ACC112 (cell line): ENCODE measurements at regions not wholly inside any gene's neighbourhood (a gene's known extent, or its start where the extent isn't known, plus 50 kb on each side); places are given as distances from the start of the nearest gene placed in this dataset.
A peak's percentile ranks its signal among the peaks of the same experiment; 100 is the strongest.

Experiments
- H2AFZ ChIP-seq: fragments of 200-600 bp; sonication (generic); one replicate; pipeline ENCODE4 v1.6.0; 2017; ENCODE audit warnings: antibody characterized with exemption, low read length; ENCODE audit not compliant: unreplicated experiment
- H3K27ac ChIP-seq: fragments of 200-600 bp; sonication (generic); 2 replicates; pipeline ENCODE4 v1.5.1; 2014; ENCODE audit warnings: low read depth, mild to moderate bottlenecking, antibody characterized with exemption, low read length, moderate library complexity
- H3K27me3 ChIP-seq: fragments of 200-600 bp; sonication (generic); 2 replicates; pipeline ENCODE4 v1.6.1; 2014; ENCODE audit warnings: mild to moderate bottlenecking, antibody characterized with exemption, low read length, moderate library complexity, mixed read lengths; ENCODE audit not compliant: insufficient read depth
- H3K36me3 ChIP-seq: fragments of 200-600 bp; sonication (generic); 2 replicates; pipeline ENCODE4 v1.6.1; 2016; ENCODE audit warnings: mild to moderate bottlenecking, antibody characterized with exemption, low read length, moderate library complexity, mixed read lengths; ENCODE audit not compliant: insufficient read depth
- H3K4me1 ChIP-seq: fragments of 200-600 bp; sonication (generic); one replicate; pipeline ENCODE4 v1.6.1; 2016; ENCODE audit warnings: low read length, mixed read lengths; ENCODE audit not compliant: insufficient read depth, unreplicated experiment, control insufficient read depth
- H3K4me3 ChIP-seq: fragments of 200-600 bp; sonication (generic); 2 replicates; pipeline ENCODE4 v1.5.1; 2014; ENCODE audit warnings: mild to moderate bottlenecking, low read depth, low read length
- H3K79me2 ChIP-seq: fragments of 200-600 bp; sonication (generic); one replicate; pipeline ENCODE4 v1.6.0; 2016; ENCODE audit warnings: low read length; ENCODE audit not compliant: control insufficient read depth, unreplicated experiment, insufficient read depth

GRCh38 chr10:91335147-91335546, 75.0 kb upstream of the HECTD2 start:
- H3K27me3 ChIP-seq = no peaks in the 10 kb centered on the region
- no peak overlapping the region for H3K4me3 ChIP-seq
- no peaks in the 10 kb centered on the region for H3K36me3 ChIP-seq
- H2AFZ ChIP-seq = no peak overlapping the region
- no peaks in the 10 kb centered on the region for H3K4me1 ChIP-seq
- H3K79me2 ChIP-seq = no peaks in the 10 kb centered on the region
- H3K27ac ChIP-seq = no peak overlapping the region

GRCh38 chr10:91339729-91340128, 70.4 kb upstream of the HECTD2 start:
- Histone ChIP-seq H3K4me3 (no peak overlapping the region), H3K79me2 (no peaks in the 10 kb centered on the region), H3K4me1 (peaks cover 18% of the 10 kb centered on the region), H3K36me3 (no peaks in the 10 kb centered on the region), H2AFZ (no peak overlapping the region), H3K27me3 (no peaks in the 10 kb centered on the region), H3K27ac (no peak overlapping the region)

- Histone ChIP-seq H3K27me3 (no peaks in the 10 kb centered on the region), H3K4me3 (no peak overlapping the region), H3K27ac (peak overlapping the region; percentile 71), H3K79me2 (no peaks in the 10 kb centered on the region), H3K36me3 (no peaks in the 10 kb centered on the region), H3K4me1 (peaks cover 22% of the 10 kb centered on the region), H2AFZ (peak overlapping the region; percentile 66)
These were observed 69.4 kb upstream of the HECTD2 start for GRCh38 chr10:91340613-91341362.

GRCh38 chr10:91341686-91342085, 68.5 kb upstream of the HECTD2 start:
- no peak overlapping the region for H3K4me3 ChIP-seq
- no peaks in the 10 kb centered on the region for H3K79me2 ChIP-seq
- H3K27me3 ChIP-seq = no peaks in the 10 kb centered on the region
- H3K27ac ChIP-seq = peak overlapping the region; percentile 71; the same call in 1 of the 2 replicates
- no peaks in the 10 kb centered on the region for H3K36me3 ChIP-seq
- H3K4me1 ChIP-seq = peaks cover 28% of the 10 kb centered on the region
- H2AFZ ChIP-seq = peak overlapping the region; percentile 66

GRCh38 chr10:91343010-91343409, 67.1 kb upstream of the HECTD2 start:
- no peaks in the 10 kb centered on the region for H3K27me3 ChIP-seq
- H3K4me3 ChIP-seq = no peak overlapping the region
- H3K79me2 ChIP-seq = no peaks in the 10 kb centered on the region
- peaks cover 28% of the 10 kb centered on the region for H3K4me1 ChIP-seq
- no peaks in the 10 kb centered on the region for H3K36me3 ChIP-seq
- H3K27ac ChIP-seq = no peak overlapping the region
- no peak overlapping the region for H2AFZ ChIP-seq

GRCh38 chr10:91344117-91344856, 65.9 kb upstream of the HECTD2 start:
- no peak overlapping the region for H3K4me3 ChIP-seq
- H3K27ac ChIP-seq = no peak overlapping the region
- no peak overlapping the region for H2AFZ ChIP-seq
- H3K4me1 ChIP-seq = peaks cover 38% of the 10 kb centered on the region
- H3K27me3 ChIP-seq = no peaks in the 10 kb centered on the region
- H3K36me3 ChIP-seq = no peaks in the 10 kb centered on the region
- no peaks in the 10 kb centered on the region for H3K79me2 ChIP-seq

- Histone ChIP-seq H3K79me2 (no peaks in the 10 kb centered on the region), H3K36me3 (no peaks in the 10 kb centered on the region), H3K4me3 (no peak overlapping the region), H3K27me3 (no peaks in the 10 kb centered on the region), H3K27ac (peak overlapping the region; percentile 22), H3K4me1 (peaks cover 46% of the 10 kb centered on the region), H2AFZ (no peak overlapping the region)
These were observed 64.4 kb upstream of the HECTD2 start for GRCh38 chr10:91345716-91346115.

- Histone ChIP-seq H3K4me1 (peaks cover 43% of the 10 kb centered on the region), H3K4me3 (no peak overlapping the region), H3K27ac (no peak overlapping the region), H3K27me3 (no peaks in the 10 kb centered on the region), H3K79me2 (no peaks in the 10 kb centered on the region), H3K36me3 (no peaks in the 10 kb centered on the region), H2AFZ (no peak overlapping the region)
These were observed 62.6 kb upstream of the HECTD2 start for GRCh38 chr10:91347529-91347928.

GRCh38 chr10:91349381-91349780, 60.8 kb upstream of the HECTD2 start:
- no peaks in the 10 kb centered on the region for H3K36me3 ChIP-seq
- no peaks in the 10 kb centered on the region for H3K79me2 ChIP-seq
- no peaks in the 10 kb centered on the region for H3K27me3 ChIP-seq
- H3K27ac ChIP-seq = peak overlapping the region; percentile 61
- peaks cover 48% of the 10 kb centered on the region for H3K4me1 ChIP-seq
- no peak overlapping the region for H3K4me3 ChIP-seq
- no peak overlapping the region for H2AFZ ChIP-seq

GRCh38 chr10:91350651-91351081, 59.5 kb upstream of the HECTD2 start:
- Histone ChIP-seq H3K27ac (peak overlapping the region; percentile 38), H3K79me2 (no peaks in the 10 kb centered on the region), H3K36me3 (no peaks in the 10 kb centered on the region), H2AFZ (no peak overlapping the region), H3K27me3 (no peaks in the 10 kb centered on the region), H3K4me3 (no peak overlapping the region), H3K4me1 (peaks cover 45% of the 10 kb centered on the region)

- Histone ChIP-seq H3K79me2 (no peaks in the 10 kb centered on the region), H3K36me3 (no peaks in the 10 kb centered on the region), H3K27me3 (no peaks in the 10 kb centered on the region), H2AFZ (no peak overlapping the region), H3K4me1 (peaks cover 38% of the 10 kb centered on the region), H3K27ac (no peak overlapping the region), H3K4me3 (no peak overlapping the region)
These were observed 57.4 kb upstream of the HECTD2 start for GRCh38 chr10:91352760-91353159.
